Smooth muscle cell of the brain vasculature (primary cell): ENCODE measurements at regions not wholly inside any gene's neighbourhood (a gene's known extent, or its start where the extent isn't known, plus 50 kb on each side); places are given as distances from the start of the nearest gene placed in this dataset.
"Not testable (repeated sequence)": the region's sequence is repeated elsewhere in the genome, so short reads cannot be mapped to it uniquely, and the experiment has no call there.

Source experiments
- DNase-seq: peaks from one replicate; pipeline ENCODE4 v3.0.0-alpha.2; 2012; ENCODE audit warnings: low read depth, low spot score

DNA sequence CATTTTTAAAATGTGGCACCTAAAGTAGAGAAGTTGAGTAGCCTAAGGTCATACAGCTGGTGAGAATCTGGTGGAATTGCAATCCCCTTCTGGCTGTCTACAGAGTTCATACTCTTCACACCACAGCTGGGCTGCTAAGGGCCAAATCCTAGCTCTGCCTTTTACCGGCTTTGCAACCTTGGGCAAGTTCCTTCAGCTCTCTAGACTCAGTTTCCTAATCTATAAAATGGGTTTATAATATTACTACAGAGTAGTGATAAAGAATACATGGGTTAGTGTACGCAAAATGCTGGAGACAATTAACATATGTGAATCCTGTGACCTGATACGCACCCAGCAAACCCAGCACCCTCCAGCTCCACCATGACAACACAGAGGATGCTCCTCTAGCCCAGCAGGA is 298.2 kb upstream of the MAF start:
- no peak for DNase-seq

DNA sequence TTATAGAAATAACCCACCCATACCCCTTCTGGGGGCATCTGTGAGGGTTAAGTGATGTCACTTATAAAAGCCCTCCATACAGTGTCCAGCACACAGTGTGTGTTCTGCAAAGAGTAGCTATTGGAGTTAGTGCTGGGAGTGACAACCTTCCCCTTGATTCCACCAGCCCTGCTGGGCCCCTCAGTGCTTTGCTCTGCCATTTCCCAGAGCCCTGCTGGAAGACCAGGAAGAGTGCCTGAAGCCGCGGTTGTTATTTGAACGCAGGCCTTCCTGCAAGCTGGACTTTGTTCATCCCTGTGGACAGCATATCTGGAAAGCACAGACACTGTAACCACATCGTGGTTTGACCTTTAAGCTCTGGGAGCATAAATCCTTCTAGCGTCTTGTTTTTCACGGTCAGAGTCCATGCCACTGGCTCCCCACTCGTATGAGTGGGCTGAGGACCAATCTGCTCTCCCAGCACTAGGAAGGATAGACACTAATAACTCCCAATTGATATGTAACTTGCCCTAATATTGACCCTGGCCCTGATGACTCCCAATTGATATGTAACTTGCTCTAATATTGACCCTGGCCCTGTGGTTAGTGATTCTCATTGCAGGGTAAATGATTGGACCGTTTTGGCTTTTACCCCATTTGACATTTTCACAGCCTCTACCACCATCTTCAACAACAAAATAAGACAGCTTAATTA is 297.1 kb upstream of the MAF start:
- DNase-seq, result peak; percentile 33

DNA sequence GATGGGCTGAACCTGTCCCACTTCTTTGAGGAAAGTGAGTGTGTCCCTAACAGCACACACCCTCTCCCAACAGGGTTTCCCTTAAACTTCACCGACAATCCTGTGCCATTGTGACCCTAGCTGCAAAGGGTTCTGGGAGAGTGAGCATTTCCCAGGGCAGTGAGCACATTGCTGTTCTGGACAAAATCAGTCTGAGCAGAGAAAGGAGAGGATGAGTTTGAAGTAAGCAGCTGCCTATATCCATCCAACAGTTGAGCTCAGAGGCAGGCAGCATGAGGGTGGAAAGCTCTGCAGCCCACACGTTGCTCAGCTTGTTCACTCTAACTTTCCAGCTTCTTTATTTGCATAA is 296.5 kb upstream of the MAF start:
- no peak for DNase-seq

DNA sequence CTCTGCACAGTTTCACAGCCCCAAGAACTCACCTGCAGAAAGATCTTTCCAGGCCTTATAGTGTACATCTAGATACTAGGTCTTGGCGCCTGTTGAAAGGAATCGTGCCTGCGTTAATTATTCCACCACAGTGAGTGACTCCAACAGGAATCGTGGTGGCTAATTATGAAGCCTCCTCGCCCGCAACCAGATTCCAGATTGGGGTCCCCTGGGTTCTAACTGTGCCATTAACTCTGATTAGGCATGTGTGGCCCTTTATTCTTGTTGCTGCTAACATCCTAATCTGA is 295.3 kb upstream of the MAF start:
- no peak for DNase-seq

DNA sequence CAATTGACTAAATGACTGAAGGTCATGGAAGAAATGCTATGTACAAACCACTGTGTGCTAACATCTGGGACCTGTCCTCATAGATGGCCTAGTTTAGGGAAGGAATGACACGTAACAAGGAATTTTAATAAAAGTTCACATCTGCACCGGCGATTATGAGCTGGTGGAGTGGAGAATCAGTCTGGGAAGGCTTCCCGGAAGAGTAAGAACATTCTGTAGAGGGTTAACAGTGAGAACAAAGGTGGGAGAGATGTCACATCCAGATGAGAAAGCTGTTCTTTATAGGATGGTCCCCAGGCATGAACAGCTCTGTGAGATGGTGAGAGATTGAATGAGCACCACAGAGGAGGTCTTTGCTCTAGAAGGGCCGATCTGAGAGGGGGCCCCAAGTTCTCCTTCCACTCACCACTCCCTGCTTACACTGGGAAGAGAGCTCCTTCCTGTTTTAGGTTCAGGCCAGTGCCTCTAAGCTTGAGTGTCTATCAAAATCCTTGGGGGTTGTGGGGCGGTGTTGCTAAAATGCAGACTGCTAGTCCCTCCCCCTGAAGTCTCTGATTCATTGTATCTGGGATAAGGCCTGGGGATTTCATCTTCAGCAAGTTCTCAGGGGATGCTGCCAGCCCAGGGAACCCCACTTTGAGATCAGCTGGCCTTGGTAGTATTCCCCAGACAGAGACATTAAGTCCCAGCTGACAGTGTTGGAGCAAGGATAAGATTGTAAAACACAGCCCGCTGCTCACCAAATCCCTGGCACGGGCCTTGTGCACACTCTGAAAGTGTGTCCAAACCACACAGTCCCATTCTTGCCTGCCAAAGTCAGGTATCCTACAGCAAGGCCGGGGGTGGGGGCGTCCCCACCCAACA is 294.7 kb upstream of the MAF start:
- no peak for DNase-seq

DNA sequence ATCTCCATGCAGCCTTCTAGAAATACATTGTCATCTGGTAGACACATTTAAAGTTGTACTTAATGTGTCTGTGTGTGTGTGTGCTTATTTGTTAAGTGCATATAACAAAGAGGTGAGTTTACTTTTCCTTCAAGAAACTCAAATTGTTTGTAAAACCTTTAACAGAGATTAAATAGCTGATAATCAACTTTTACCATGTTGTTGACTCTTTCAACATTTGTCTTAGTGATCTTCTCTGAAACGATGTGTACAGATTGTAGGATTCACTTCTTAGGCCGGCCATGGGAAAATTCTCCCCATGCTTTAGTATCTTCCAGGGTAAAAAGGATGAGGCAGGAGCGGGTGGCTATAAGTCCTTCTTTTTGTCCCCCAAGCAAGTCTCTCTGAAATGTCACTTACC is 292.9 kb upstream of the MAF start:
- DNase-seq, result no peak

DNA sequence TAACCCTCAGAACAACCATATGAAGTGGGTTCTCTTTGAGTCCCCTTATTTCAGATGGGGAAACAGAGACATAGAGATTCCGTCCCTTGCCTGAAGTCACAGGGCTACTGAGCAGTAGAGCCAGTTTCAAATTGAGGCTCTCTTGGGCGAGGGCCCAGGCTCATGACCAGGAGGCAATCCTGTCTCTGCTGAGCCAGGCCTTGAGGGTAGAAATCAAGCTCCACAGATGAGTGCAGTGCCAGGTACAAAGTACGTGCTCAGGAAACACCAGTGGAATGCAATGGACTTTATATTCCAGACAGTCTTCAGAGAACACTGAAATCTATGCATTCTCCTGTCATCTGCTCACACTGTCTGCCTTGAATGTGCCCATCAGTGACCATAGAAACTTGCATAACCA is 291.7 kb upstream of the MAF start:
- no peak for DNase-seq

DNA sequence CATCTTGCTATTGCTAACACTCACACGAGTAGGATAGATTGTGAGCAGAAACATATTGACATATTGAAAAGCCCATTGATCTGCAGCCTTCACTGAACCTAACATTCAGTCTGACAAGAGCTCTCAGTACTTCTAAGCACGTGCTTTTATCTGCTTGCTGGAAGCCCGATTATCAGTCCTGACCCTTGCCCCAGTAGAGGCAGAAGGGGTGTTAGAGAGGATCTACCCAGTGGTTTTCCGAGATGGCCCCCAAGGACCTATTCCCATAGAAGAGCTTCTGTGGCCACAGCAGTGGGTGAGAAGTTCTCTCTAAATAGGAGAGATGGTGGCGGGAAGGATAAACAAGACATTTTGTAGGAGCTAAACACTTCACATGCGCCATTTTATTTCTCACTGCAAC is 290.9 kb upstream of the MAF start:
- DNase-seq, result no peak

DNA sequence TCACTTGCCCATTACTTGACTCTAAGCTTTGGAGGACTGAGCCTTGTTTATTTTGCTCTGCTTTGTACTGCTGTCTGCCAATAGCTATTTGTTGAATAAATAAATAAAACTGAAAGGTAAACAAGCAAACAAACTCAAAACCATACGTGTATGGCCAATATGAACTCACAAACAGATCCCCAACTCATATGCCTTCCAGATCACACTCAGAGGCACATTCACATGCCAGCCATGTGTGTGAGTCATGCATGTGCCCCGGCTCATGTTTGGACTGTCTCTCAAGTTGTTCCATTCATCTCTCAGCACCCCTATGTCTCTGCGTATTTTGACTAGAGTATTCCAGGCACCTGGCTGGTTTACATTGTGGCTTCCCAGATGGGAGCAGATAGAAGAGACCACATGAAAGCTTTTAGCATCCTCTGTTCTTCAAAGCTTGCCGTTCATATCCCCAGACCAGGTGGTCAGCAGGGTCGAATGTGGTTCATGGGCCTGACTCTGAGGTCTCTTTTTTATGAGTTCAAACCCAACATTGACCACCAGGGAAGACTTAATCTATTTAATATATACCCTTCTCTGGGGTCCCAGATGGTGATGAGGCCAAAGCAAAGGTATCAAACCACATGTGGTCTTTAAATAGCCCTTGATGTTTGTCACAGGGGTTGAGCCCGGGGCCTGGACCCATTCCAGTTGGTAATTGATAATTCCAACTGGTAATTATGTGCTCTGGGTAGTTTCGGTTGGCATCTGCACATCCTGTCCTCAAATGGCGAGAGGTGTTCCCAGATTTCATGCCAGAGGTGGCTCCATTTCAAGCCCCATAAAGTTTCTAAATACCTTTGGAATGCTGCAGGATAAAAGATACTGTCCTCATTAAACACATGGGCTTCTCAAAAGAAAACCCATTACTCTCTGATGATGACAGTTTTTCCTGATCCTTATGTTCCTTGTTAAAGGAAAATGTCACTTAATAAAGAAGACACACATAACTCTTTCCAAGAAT is 287.3 kb upstream of the MAF start:
- no peak for DNase-seq

DNA sequence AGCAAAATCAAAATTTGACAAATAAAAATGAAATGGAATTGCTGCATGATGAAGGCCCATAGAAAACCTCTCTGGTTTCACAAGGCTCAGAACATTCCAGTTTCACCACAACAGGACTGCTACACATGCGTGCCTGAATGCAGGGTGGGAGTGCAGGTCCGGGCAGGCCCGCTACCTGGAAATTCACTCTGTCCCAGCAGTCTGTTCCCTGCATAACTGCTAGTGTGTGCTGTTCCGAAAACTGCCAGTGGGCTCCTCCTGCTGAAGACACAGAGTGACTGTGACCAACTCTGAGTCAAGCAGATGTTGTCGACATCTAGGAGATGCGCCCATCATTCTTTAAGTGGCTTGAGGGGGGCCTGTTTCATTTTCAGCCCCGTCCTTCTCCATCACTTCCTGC is 284.8 kb upstream of the MAF start:
- DNase-seq, result no peak

DNA sequence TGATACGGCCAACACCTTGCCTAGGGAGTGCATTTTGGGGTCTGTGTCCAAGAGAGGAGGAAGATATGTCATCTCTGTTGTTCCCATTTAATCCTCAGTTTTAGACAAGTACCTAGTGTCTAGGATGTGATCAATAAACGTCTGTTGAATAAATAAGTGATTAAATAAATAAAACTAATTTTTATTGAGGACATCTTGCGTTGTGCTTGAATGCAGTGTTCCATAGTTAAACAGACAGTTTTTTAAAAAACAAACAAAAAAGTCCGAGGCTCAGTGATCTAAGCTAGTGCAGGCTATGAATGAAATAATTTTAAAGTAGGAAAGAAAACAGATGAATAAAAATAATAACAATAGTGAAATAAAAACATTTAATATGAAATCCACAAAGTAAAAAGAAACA is 283.0 kb upstream of the MAF start:
- DNase-seq, result no peak

DNA sequence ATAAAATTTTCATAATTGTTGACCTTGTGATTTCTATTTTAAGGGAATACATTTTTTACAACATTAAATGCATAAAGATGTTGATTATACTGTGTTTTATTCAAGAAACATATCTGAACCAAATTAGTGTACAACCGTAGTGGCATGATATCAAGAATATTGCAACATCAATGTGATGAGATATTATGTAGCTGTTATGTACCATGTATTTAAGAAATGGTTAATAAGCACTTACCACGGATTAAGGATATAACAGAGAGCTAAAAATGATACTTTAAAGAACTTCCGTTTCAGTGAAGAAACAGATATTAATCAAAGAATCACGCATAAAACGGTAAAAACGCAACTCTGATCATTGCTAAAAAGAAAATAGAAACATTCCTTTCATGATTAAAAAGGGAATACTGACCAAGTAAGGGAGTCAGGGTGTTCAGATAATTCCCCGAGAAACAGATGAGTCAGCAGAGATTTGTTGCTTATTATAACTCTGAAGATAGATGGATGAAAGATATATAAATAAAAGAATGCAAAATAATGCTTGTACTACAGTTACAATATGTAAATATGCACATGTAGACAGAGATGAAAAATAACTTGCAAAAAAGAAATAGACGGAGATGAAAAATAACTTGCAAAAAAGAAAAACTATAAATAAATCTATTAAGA is 281.9 kb upstream of the MAF start:
- DNase-seq, result no peak

DNA sequence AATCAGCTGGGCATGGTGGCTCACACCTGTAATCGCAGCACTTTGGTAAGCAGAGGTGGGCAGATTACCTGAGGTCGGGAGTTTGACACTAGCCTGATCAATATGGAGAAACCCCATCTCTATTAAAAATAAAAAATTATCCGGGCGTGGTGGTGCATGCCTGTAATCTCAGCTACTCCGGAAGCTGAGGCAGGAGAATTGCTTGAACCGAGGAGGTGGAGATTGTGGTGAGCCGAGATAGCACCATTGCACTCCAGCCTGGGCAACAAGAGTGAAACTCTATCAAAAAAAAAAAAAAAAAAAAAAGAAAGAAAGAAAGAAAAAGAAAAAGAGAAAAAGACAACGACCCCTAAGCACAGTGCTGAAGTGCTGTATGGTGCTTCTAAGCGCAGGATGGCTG is 280.6 kb upstream of the MAF start:
- not testable (repeated sequence) for DNase-seq

DNA sequence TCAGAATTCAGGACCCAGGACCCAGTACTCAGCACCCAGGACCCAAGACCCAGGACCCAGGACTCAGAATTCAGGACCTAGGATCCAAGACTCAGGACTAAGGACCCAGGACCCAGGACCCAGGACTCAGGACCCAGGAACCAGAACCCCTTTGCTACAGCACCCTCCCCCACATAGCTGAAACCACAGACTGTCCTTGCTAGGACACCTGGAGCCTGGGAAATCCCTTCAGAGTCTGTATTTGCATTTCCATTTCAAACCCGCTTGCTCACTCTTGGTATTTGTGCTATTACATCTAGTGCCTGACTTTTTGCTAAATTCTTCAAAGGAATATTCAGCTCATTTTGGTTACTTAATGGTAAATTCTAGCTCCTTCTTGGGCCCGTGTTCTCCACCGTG is 275.8 kb upstream of the MAF start:
- no peak for DNase-seq

DNA sequence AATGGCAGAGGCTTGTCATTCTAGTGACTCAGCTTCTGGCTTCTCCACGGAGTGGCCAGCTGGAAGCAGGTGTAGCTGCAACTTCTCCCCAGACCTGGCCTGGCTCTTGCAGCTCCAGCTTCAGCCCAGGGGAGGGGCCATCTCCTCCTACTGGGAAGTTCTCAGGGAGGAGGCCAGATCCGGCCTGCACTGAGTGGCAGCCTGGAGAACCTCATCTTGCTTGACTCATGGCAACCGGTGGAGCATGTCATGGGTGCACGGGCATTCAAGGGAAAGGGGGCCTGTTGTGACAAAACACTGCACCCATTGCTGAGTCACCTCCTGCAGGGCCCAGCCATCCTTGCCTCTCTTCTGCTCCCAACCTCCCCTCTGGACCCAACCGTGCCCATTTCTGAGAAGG is 273.9 kb upstream of the MAF start:
- no peak for DNase-seq

DNA sequence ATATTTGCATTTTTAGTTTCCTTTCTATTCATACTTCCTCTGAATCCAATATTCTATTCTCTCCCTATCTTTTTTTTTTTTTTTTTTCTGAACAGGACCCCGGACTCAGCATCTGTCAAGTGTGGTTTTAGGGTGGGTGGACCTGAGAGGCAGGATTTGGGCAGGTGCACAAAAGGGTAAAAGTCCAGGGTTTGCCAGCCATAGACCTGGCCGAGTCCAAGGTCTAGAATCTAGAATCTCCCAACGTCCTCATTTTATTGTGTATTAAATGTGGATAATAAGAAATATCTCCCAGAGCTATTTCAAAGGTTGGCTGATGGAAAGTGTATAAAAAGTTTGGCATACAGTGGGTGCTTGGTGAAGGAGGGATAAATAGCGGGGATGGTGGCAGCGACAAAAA is 273.3 kb upstream of the MAF start:
- no peak for DNase-seq

DNA sequence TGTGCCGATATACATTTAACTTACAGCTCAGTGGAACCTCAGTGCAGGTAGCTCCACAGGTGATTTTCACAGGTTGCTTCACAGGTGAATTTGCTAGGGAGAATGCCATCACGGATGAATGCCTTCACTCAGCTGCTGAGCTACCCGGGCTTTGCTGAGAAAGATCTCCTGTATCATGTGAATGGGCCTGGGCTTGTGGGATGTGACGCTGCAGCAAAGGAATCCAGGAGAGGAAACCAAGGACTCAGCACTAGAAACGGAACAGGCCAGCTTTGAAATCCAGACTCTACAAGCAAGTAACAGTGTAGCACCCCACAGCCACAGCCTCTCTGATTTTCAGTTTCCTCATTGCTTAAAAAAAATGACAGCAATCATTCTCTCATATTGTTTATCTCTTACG is 271.4 kb upstream of the MAF start:
- no peak for DNase-seq

DNA sequence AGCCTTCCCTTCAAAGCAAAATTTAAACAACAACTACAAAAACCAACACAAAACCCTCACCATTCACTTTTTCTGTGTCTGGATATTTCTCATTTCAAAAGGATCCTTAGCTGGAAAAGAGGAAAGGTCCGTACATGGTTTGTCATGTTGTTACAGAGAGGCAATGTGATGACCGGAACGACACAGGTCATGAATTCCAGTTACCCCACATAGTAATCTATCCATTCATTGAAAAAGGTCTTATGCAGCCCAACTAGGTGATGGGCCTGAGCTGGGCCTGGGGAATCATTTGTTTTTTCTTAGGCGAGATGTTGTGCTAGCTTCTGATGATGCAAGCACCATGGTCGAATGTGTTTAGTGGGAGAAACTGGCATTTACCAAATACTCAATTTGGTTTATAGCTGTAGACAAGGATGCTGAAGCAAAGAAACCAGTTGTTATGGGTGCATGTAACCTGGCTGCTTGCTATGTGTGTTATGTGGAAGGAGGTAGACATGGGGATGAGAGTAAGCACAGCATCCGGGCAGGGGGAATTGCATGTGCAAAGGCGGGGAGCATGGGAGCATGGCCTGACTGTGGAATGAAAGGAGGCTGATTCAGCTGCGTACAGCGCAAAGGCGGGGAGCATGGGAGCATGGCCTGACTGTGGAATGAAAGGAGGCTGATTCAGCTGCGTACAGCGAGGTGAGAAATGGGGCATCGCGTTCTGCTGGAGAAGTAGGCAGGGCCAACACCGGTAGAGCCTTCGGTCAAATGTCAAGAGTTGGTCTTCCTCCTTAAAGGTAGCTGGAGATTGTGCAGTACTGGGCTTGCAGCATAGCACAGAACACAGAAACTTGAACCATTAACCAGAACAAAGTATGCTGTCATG is 269.7 kb upstream of the MAF start:
- DNase-seq, result no peak

DNA sequence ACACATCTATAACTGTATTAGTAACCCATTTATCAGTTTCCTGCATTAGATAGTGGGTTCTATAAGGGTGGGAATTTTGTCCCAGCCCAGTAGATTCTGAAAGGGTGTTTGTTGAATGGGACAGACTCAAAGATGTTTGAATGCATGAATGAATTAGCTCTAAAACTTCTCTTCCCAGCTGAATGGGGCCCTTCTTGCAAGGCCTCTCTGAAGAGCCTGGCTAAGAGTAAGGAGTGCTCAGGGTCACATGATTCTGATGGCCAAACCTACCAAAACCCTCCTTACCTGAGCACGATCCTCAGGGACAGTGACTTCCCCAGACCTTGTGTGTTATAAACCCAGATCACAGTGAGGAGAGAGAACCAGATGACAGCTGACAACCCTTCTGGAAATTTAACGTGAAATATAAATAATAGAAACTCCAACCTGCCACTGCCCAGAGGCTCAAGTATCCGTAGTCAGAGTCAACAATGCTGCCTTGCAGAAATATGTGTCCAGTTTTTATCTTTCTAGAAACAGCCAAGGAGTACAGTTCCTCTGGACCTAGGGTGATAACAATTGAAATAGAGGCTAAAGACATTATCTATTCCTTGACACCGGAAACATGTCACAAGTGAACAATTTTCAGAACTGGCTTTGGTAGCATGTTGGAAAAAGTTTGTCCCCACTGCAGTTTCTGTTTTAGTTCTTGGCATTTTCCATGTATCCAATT is 268.9 kb upstream of the MAF start:
- no peak for DNase-seq

DNA sequence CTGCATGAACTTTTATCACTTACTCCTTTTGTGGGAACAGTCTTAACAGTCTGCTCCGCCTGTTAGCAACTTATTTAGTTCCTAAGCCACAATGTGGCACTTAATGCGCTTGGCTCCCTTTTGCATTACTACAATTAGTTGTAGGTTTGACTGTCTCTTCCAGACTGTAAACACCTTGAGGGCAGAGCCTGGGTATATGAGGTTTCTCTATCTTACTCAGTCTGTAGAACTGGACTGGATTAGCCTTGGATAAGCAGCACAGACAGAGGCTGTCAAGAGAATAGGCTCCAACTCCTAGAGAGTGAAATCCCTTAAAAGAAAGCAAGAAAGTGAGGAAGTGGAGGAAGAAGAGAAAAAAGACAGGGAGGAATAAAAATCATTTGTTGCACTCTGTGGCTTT is 268.3 kb upstream of the MAF start:
- no peak for DNase-seq
